WTC11 (cell line): ENCODE measurements at regions not wholly inside any gene's neighbourhood (a gene's known extent, or its start where the extent isn't known, plus 50 kb on each side); places are given as distances from the start of the nearest gene placed in this dataset.

Experiments
- ELF4 ChIP-seq: sonication (generic); formaldehyde crosslinking; IDR thresholded peaks from 2 replicates; pipeline ENCODE4 v1.8.1; 2022; ENCODE audit warnings: low read depth, mild to moderate bottlenecking, moderate library complexity, missing genetic modification reagents
- MAX ChIP-seq: sonication (generic); formaldehyde crosslinking; IDR thresholded peaks from 2 replicates; pipeline ENCODE4 v1.8.0; 2022; ENCODE audit warnings: mild to moderate bottlenecking, missing genetic modification reagents

- TF ChIP-seq ELF4 (CRISPR knock-in tag) (no peak), MAX (no peak)
Observed at GRCh38 chr11:130602641-130603334, 154.3 kb downstream of the ADAMTS15 start.
